ENCODE measurements at regions not wholly inside any gene's neighbourhood (a gene's known extent, or its start where the extent isn't known, plus 50 kb on each side); places are given as distances from the start of the nearest gene placed in this dataset.

GRCh38 chr10:33799281-33799943 lies 464.9 kb upstream of the NRP1 start:
- Mint-ChIP-seq H3K4me1 (peaks cover 41% of the 10 kb centered on the region), H3K27me3 (ENCODE audit: low read depth) (no peaks in the 10 kb centered on the region), H3K9me3 (no peaks in the 10 kb centered on the region), H3K4me3 (no peak overlapping the region), H3K27ac (peak overlapping the region; percentile 79), H3K36me3 (no peaks in the 10 kb centered on the region)
- DNase-seq (ENCODE audit: low spot score in 2 of 2, unreplicated experiment in 2 of 2): no peak
- no peak for TF ChIP-seq CTCF (IDR thresholded peaks at IDR 0.05; ENCODE audit: unreplicated experiment)

DNA sequence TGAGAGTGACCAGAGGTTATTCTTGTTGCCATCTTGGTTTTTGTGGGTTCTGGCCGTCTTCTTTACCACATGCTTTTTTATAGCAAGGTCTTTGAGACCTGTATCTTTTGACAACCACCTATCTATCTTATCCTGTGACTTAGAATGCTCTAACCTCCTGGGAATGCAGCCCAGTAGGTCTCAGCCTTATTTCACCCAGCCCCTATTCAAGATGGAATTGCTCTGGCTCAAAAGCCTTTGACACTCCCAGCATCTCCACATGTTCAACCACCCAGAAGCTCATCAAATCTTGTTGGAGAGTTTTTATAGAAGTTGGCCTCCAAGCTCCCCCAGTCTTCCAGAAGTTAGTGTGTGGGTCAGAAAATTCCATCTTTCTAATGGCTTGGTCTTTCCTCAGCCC lies 464.3 kb upstream of the NRP1 start:
- TF ChIP-seq CTCF (IDR thresholded peaks at IDR 0.05; ENCODE audit: unreplicated experiment): no peak
- no peak overlapping the region for H3K4me3 Mint-ChIP-seq
- H3K27me3 Mint-ChIP-seq (ENCODE audit: low read depth): no peaks in the 10 kb centered on the region
- no peaks in the 10 kb centered on the region for H3K36me3 Mint-ChIP-seq
- peak overlapping the region; percentile 79 for H3K27ac Mint-ChIP-seq
- peaks cover 41% of the 10 kb centered on the region for H3K4me1 Mint-ChIP-seq
- no peak for DNase-seq (ENCODE audit: low spot score in 2 of 2, unreplicated experiment in 2 of 2)
- no peaks in the 10 kb centered on the region for H3K9me3 Mint-ChIP-seq

GRCh38 chr10:33796680-33797079 lies 462.2 kb upstream of the NRP1 start:
- DNase-seq (ENCODE audit: low spot score in 2 of 2, unreplicated experiment in 2 of 2): no peak
- H3K36me3 Mint-ChIP-seq: no peaks in the 10 kb centered on the region
- H3K4me3 Mint-ChIP-seq: no peak overlapping the region
- peak overlapping the region; percentile 25 for H3K27ac Mint-ChIP-seq
- no peaks in the 10 kb centered on the region for H3K9me3 Mint-ChIP-seq
- H3K27me3 Mint-ChIP-seq (ENCODE audit: low read depth): no peaks in the 10 kb centered on the region
- peaks cover 29% of the 10 kb centered on the region for H3K4me1 Mint-ChIP-seq
- TF ChIP-seq CTCF (IDR thresholded peaks at IDR 0.05; ENCODE audit: unreplicated experiment): no peak

DNA sequence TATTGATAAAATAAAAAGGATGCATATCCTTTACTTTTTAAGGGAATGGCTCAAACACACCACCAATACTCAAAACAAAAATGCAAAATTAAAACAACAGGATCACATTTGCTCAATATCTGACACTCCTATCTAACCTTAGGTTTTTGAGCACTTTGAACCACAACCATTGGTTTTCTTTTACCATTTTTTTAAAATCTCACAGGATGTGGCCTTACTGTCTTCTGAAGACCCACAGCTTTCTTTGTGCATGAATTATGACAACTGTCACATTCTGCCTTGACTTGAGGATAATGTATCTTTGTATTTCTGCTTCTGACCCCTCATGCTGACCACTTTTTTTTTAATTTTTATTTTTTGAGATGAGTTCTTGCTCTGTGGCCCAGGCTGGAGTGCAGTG lies 461.1 kb upstream of the NRP1 start:
- Mint-ChIP-seq H3K4me1 (peaks cover 28% of the 10 kb centered on the region), H3K9me3 (no peaks in the 10 kb centered on the region)

DNA sequence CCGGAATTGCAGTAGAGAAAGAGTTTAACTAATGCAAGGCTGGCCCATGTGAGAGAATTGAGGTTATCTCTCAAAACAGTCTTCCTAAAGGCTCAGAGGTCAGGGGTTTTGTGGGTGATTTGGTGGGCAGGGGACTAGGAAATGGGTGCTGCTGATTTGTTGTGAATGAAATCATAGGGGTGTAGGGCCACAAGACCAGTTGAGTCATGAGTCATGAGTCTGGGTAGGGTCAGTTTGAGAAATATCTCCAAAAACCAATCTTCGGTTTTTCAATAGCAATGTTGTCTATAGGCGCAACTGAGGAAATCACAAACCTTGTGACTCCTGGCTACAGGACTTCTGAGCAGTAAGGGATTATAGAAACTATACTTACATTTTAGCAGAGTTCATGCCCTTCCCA lies 460.0 kb upstream of the NRP1 start:
- Mint-ChIP-seq H3K9me3 (no peaks in the 10 kb centered on the region), H3K36me3 (no peaks in the 10 kb centered on the region), H3K4me1 (peaks cover 21% of the 10 kb centered on the region), H3K27me3 (ENCODE audit: low read depth) (no peaks in the 10 kb centered on the region), H3K27ac (no peak overlapping the region), H3K4me3 (no peak overlapping the region)
- no peak for DNase-seq (ENCODE audit: low spot score in 2 of 2, unreplicated experiment in 2 of 2)
- TF ChIP-seq CTCF (IDR thresholded peaks at IDR 0.05; ENCODE audit: unreplicated experiment): no peak

More for the DNA sequence above, 461.1 kb upstream of the NRP1 start:
- no peaks in the 10 kb centered on the region for H3K36me3 Mint-ChIP-seq
- H3K4me3 Mint-ChIP-seq: no peak overlapping the region
- DNase-seq (ENCODE audit: low spot score in 2 of 2, unreplicated experiment in 2 of 2): no peak
- H3K27ac Mint-ChIP-seq: no peak overlapping the region
- H3K27me3 Mint-ChIP-seq (ENCODE audit: low read depth): no peaks in the 10 kb centered on the region
- no peak for TF ChIP-seq CTCF (IDR thresholded peaks at IDR 0.05; ENCODE audit: unreplicated experiment)

GRCh38 chr10:33793793-33794192 lies 459.3 kb upstream of the NRP1 start:
- Mint-ChIP-seq H3K4me3 (no peak overlapping the region), H3K27ac (no peak overlapping the region), H3K27me3 (ENCODE audit: low read depth) (no peaks in the 10 kb centered on the region), H3K9me3 (no peaks in the 10 kb centered on the region), H3K4me1 (peaks cover 15% of the 10 kb centered on the region), H3K36me3 (no peaks in the 10 kb centered on the region)
- no peak for TF ChIP-seq CTCF (IDR thresholded peaks at IDR 0.05; ENCODE audit: unreplicated experiment)
- no peak for DNase-seq (ENCODE audit: low spot score in 2 of 2, unreplicated experiment in 2 of 2)

All from mesothelial cell of epicardium (in vitro differentiated cells).